Stomach smooth muscle (tissue), 2 donors: ENCODE measurements at regions not wholly inside any gene's neighbourhood (a gene's known extent, or its start where the extent isn't known, plus 50 kb on each side); places are given as distances from the start of the nearest gene placed in this dataset.
"Not testable (repeated sequence)": the region's sequence is repeated elsewhere in the genome, so short reads cannot be mapped to it uniquely, and the experiment has no call there.

ENCODE experiments used
- H3K27ac ChIP-seq: one replicate; pipeline ENCODE4 v1.7.0; 2013; ENCODE audit warnings: mild to moderate bottlenecking, low read length, inconsistent platforms
- H3K27me3 ChIP-seq, 2 donors: one replicate each; pipeline ENCODE4 v1.7.0; 2013; ENCODE audit warnings: low read length in 2 of 2; ENCODE audit not compliant: insufficient read depth in 2 of 2, control insufficient read depth in 1 of 2
- H3K36me3 ChIP-seq, 2 donors: one replicate each; pipeline ENCODE4 v1.7.0; 2013; ENCODE audit warnings: low read length in 2 of 2; ENCODE audit not compliant: control insufficient read depth in 2 of 2, insufficient read depth in 2 of 2
- H3K4me1 ChIP-seq: one replicate; pipeline ENCODE4 v1.7.0; 2013; ENCODE audit warnings: low read length; ENCODE audit not compliant: control insufficient read depth, insufficient read depth
- H3K4me3 ChIP-seq, 2 donors: one replicate each; pipeline ENCODE4 v1.7.0; 2013; ENCODE audit warnings: low read length in 2 of 2
- H3K9ac ChIP-seq, 2 donors: one replicate each; pipeline ENCODE4 v1.7.0; 2013; ENCODE audit warnings: low read length in 2 of 2, mild to moderate bottlenecking in 1 of 2
- H3K9me3 ChIP-seq, 2 donors: one replicate each; pipeline ENCODE4 v1.7.0; 2013; ENCODE audit warnings: low read length in 2 of 2; ENCODE audit not compliant: control insufficient read depth in 2 of 2
- donor health status: healthy.
- donor health status: Pancreatic carcinoma.

GRCh38 chr10:23493711-23494110 is 54.8 kb downstream of the OTUD1 start:
- Histone ChIP-seq H3K4me3 (no peak overlapping the region), H3K4me1 (no peaks in the 10 kb centered on the region), H3K27ac (no peak overlapping the region), H3K27me3 (peaks cover 0 to 2% of the 10 kb centered on the region in 2 donors), H3K36me3 (no peaks in the 10 kb centered on the region), H3K9ac (no peak overlapping the region), H3K9me3 (no peaks in the 10 kb centered on the region)

DNA sequence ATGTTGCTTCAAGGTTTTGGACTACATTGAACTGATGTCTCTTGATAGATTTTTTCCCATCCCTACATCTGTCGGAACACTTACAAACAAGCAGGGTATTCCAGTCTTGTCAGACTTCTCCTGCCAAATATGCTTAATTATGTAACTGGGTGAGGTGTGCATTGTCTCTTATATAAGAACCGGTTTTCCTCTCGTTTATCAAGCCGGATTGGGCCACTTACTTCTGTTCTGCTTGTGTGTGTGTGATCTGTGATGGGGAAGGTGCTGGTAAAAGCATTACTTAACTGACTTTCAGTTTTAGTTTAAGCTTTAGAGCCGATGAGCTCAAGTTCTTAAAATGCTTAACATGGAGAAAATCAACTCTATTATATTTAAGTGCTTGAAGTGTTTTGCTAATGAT is 57.9 kb downstream of the OTUD1 start:
- peaks cover 0 to 2% of the 10 kb centered on the region in 2 donors for H3K27me3 ChIP-seq
- H3K9me3 ChIP-seq: no peaks in the 10 kb centered on the region
- no peaks in the 10 kb centered on the region for H3K36me3 ChIP-seq
- H3K9ac ChIP-seq: no peak overlapping the region
- no peaks in the 10 kb centered on the region for H3K4me1 ChIP-seq
- no peak overlapping the region for H3K4me3 ChIP-seq
- no peak overlapping the region for H3K27ac ChIP-seq

DNA sequence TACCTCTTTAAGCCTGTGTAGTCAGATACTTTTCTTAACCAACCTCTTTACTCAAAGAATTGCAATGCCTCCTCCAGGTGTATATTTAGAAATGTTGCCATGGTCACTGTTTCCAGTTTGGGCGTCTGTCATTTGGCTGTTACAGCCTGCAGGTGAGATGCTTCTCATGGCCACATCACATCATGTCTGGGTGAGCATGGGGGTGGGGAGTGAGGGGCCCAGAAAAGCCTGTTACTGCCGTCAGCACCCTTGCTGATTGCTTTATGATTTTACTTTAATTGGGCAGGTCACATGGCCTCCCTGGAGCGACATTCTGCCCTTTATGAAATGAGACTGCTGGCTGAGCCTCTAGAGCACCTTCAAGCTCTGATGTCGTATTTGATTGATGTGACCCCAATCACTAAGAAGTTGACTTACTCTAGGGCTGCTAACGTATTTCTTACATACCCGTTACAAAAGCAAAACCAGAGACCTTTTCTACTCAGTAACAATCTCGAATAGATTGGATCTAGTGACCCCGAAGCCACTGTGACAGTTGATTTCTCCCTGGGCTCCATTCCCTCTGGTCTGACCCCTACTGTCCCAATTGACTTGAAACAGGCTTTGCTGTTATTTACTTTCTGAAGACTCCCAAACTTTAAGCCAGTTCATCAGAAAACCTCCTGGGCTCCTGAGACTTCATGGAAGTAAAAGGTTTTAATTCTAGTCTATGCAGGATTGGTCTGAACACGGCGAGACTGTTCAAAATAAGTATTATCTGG is 60.7 kb downstream of the OTUD1 start:
- Histone ChIP-seq H3K27me3 (no peaks in the 10 kb centered on the region), H3K4me3 (no peak overlapping the region), H3K9me3 (no peaks in the 10 kb centered on the region), H3K27ac (no peak overlapping the region), H3K36me3 (no peaks in the 10 kb centered on the region), H3K9ac (no peak overlapping the region), H3K4me1 (no peaks in the 10 kb centered on the region)

DNA sequence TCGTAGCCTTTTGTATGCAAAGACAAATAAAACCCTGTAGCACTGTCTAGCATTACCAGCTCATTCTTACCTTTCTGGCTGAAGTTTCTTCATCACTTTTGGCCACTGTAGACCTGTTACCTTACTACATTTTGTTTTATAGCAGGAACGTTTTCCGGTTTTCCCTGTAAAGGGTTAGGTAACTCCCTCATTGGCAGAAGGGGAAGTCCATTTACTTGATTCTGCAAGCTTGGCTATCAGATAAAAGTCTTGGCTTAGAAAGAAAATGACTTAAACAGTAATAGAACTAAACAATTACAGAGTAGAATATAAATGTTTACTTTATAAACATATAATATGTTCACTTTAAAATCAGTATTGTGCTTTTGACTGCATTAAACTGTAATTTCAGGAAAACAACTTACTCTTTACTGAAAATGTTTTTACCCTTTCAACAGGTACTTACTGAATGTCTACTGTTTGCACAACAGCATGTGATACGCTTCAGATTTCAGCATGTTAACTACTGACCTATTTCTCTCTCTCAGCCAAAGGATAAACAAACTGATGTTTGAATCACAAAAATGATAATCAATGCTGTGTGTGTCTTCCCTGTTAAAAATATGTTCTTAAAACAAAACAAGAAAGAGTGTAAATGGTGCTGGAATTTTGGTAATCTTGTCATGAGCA is 67.1 kb downstream of the OTUD1 start:
- Histone ChIP-seq H3K36me3 (no peaks in the 10 kb centered on the region), H3K4me3 (no peak overlapping the region), H3K9ac (no peak overlapping the region), H3K9me3 (no peaks in the 10 kb centered on the region), H3K4me1 (no peaks in the 10 kb centered on the region), H3K27ac (no peak overlapping the region), H3K27me3 (no peaks in the 10 kb centered on the region)

DNA sequence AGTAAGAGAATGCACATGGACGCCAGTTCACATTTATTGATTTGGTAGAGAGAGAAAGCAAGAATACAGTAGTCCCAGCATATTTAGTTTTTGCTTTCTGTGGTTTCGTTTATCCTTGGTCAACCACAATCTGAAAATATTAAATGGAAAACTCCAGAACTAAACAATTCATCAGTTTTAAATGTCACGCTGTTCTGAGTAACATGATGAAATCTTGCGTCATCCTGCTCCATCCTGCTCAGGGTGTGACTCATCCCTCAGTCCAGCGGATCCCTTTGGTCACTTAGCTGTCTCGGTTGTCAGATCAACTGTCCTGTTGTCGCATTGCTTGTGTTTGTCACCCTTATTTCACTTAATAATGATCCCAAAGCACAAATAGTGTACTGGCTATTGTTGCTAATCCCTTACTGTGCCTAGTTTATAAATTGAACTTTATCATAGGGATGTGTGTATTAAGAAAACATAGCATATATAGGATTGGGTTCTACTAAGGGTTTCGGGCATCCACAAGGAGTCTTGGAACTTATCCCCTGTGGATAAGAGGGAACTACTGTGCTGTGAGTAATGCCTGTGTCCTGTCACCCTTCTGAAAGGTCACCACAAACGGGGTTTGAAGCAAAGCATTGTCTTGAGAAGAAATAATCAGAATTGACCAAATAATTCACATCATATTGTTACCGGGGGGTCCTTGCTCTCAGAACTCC is 73.6 kb downstream of the OTUD1 start:
- Histone ChIP-seq H3K27me3 (peaks cover 0 to 5% of the 10 kb centered on the region in 2 donors), H3K27ac (no peak overlapping the region), H3K36me3 (no peaks in the 10 kb centered on the region), H3K4me3 (no peak overlapping the region), H3K9ac (no peak overlapping the region), H3K4me1 (no peaks in the 10 kb centered on the region), H3K9me3 (no peaks in the 10 kb centered on the region)

GRCh38 chr10:23513621-23514020 is 74.7 kb downstream of the OTUD1 start:
- H3K36me3 ChIP-seq, H3K9ac ChIP-seq, H3K27me3 ChIP-seq: not testable (repeated sequence)

DNA sequence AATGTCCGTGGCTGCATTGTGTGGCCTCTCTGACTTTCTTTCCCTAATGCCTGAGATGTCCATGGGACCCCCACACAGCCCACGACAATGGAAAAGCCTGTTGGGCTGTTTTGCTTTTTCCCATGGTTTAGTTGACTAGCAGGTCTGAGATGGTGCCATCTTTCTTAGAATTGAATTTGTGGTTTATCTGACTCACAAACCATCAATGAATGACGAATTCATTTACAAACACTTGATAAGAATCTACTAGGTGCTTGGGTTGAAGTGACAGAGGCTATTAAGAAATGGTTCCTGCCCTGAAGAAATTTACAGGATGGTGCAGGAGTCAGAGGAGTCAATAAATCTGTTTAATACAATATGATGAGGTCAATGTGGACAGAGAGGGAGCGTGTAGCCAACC is 75.4 kb downstream of the OTUD1 start:
- H3K27me3 ChIP-seq: peaks cover 0 to 5% of the 10 kb centered on the region in 2 donors
- no peak overlapping the region for H3K27ac ChIP-seq
- no peaks in the 10 kb centered on the region for H3K4me1 ChIP-seq
- H3K36me3 ChIP-seq: no peaks in the 10 kb centered on the region
- no peak overlapping the region for H3K4me3 ChIP-seq
- no peaks in the 10 kb centered on the region for H3K9me3 ChIP-seq
- H3K9ac ChIP-seq: no peak overlapping the region

More at GRCh38 chr10:23513621-23514020, 74.7 kb downstream of the OTUD1 start:
- H3K4me1 ChIP-seq, H3K27ac ChIP-seq, H3K4me3 ChIP-seq, H3K9me3 ChIP-seq: not testable (repeated sequence)

DNA sequence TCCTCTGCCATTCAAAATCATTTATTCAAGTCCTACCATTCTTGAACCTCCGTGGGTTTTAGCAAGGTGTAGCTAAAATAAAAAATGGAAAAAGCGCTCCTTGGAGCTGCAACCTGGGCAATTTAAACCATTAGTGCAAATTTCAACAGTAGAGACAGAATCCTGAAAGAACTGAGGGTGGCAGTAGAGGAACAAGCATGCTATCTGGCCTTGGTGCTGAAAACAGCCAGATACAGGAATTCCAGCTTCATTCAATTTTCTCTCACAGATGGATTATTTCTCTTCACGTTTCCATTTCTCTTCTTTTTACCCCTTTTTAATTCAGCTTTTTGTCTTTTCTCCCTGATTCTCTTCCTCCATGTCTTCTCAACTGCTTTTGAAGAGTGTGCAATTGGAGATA is 77.7 kb downstream of the OTUD1 start:
- no peaks in the 10 kb centered on the region for H3K9me3 ChIP-seq

DNA sequence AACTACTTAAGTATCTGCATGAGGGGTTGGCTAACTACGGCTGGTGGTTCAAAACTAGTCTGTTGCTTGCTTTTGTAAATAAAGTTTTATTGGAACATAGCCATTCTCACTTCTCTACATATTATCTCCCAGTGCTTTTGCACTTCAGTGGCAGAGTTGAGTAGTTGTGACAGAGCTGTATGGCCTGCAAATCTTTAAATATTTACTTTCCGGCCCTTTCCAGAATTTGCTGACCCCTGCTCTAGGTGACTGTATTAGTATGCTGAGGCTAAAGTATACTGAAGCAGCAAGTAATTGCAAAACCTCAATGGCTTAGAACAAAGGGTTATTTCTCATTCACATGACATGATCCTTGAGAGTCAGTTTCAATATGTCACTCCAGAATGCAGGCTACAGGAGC is 78.3 kb downstream of the OTUD1 start:
- H3K9me3 ChIP-seq: no peaks in the 10 kb centered on the region

More for the DNA sequence above, 77.7 kb downstream of the OTUD1 start:
- Histone ChIP-seq H3K4me3 (no peak overlapping the region), H3K27me3 (peaks cover 0 to 5% of the 10 kb centered on the region in 2 donors), H3K27ac (no peak overlapping the region), H3K36me3 (no peaks in the 10 kb centered on the region), H3K4me1 (no peaks in the 10 kb centered on the region), H3K9ac (no peak overlapping the region)

GRCh38 chr10:23521735-23522134 is 82.9 kb downstream of the OTUD1 start:
- H3K9ac ChIP-seq: no peak overlapping the region
- no peaks in the 10 kb centered on the region for H3K36me3 ChIP-seq
- H3K27me3 ChIP-seq: no peaks in the 10 kb centered on the region
- H3K9me3 ChIP-seq: no peaks in the 10 kb centered on the region
- no peak overlapping the region for H3K27ac ChIP-seq
- no peak overlapping the region for H3K4me3 ChIP-seq
- H3K4me1 ChIP-seq: no peaks in the 10 kb centered on the region

More for the DNA sequence above, 78.3 kb downstream of the OTUD1 start:
- H3K4me1 ChIP-seq: no peaks in the 10 kb centered on the region
- no peak overlapping the region for H3K4me3 ChIP-seq
- no peak overlapping the region for H3K9ac ChIP-seq
- H3K27me3 ChIP-seq: peaks cover 0 to 5% of the 10 kb centered on the region in 2 donors
- H3K27ac ChIP-seq: no peak overlapping the region
- no peaks in the 10 kb centered on the region for H3K36me3 ChIP-seq
